ENCODE measurements at regions not wholly inside any gene's neighbourhood (a gene's known extent, or its start where the extent isn't known, plus 50 kb on each side); places are given as distances from the start of the nearest gene placed in this dataset.
"Not testable (repeated sequence)": the region's sequence is repeated elsewhere in the genome, so short reads cannot be mapped to it uniquely, and the experiment has no call there.

DNA sequence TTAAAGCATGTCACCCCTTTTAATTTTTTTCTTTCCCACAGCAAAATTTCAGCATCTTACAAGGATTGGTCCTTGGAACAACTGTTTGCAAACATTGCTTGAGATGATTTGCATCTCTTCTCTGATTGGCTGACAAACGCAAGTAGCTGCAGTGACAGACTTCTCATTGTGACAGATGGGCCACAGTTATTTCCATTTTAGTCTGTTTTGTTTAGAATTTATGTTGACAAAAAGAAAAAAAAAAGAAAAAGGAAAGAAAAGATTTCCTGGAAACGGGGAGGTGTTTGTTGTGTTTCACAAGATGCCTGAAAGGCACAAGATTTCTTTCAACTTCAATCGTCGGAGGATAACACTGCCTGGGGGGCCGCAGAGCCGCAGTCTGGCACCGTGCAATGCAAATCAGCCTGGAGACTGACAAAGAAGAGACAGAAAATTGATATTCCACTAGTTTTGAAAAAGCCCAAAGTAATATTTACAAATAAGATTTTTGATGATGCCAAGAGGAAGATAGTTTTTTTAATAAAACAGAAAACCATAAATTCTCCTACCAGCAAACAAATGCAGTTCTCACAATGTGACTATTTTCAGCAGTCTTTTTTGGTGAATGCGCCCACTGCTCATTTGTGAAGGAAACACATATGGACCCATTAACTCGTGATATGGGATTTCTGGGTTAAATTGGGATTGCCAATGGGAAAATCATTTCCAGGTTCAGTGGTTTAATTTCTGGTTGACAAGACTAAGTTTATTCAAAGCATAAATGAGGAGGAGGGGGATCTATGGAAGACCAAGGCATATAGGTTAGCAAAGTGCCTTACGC is 296.2 kb upstream of the SMIM21 start:
- TF ChIP-seq, protein P1, sequence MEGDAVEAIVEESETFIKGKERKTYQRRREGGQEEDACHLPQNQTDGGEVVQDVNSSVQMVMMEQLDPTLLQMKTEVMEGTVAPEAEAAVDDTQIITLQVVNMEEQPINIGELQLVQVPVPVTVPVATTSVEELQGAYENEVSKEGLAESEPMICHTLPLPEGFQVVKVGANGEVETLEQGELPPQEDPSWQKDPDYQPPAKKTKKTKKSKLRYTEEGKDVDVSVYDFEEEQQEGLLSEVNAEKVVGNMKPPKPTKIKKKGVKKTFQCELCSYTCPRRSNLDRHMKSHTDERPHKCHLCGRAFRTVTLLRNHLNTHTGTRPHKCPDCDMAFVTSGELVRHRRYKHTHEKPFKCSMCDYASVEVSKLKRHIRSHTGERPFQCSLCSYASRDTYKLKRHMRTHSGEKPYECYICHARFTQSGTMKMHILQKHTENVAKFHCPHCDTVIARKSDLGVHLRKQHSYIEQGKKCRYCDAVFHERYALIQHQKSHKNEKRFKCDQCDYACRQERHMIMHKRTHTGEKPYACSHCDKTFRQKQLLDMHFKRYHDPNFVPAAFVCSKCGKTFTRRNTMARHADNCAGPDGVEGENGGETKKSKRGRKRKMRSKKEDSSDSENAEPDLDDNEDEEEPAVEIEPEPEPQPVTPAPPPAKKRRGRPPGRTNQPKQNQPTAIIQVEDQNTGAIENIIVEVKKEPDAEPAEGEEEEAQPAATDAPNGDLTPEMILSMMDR (IDR thresholded peaks at IDR 0.05; ENCODE audit: low read depth, low read length) = no peak
- no peak overlapping the region for H3K4me3 ChIP-seq

DNA sequence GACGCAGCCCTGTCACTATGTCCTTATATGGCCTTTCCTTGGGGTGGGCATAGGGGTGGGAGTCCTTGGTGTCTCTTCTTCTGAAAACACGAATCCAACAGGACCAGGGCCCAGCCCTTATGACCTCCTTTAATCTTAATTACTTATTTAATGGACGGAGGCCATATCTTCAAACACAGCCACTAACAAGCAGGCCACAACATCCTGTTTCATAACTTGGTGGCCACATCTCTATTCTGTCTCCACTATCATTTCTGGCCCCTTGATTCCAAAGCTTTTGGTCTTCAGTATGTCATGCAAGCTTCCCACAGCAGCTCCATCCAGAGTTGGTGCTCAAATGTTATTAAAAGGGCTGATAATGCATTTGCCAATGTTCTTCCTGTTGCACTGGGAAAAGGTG is 287.3 kb upstream of the SMIM21 start:
- H3K4me3 ChIP-seq = no peak overlapping the region
- no peaks in the 10 kb centered on the region for H3K36me3 ChIP-seq
- no peak for DNase-seq (ENCODE audit: low read depth in 1 of 2, low spot score in 1 of 2)
- H3K4me1 ChIP-seq (ENCODE audit: low read depth) = no peaks in the 10 kb centered on the region
- no peaks in the 10 kb centered on the region for H3K9me3 ChIP-seq (ENCODE audit: low read depth)
- TF ChIP-seq, protein P1 (IDR thresholded peaks at IDR 0.05; ENCODE audit: low read depth, low read length) = no peak
- H3K27me3 ChIP-seq = no peaks in the 10 kb centered on the region
- no peak overlapping the region for H3K27ac ChIP-seq

More for the DNA sequence above, 296.2 kb upstream of the SMIM21 start:
- Histone ChIP-seq H3K9me3 (ENCODE audit: low read depth) (no peaks in the 10 kb centered on the region), H3K36me3 (no peaks in the 10 kb centered on the region), H3K27me3 (no peaks in the 10 kb centered on the region), H3K4me1 (ENCODE audit: low read depth) (no peaks in the 10 kb centered on the region), H3K27ac (no peak overlapping the region)
- no peak for DNase-seq (ENCODE audit: low read depth in 1 of 2, low spot score in 1 of 2)

DNA sequence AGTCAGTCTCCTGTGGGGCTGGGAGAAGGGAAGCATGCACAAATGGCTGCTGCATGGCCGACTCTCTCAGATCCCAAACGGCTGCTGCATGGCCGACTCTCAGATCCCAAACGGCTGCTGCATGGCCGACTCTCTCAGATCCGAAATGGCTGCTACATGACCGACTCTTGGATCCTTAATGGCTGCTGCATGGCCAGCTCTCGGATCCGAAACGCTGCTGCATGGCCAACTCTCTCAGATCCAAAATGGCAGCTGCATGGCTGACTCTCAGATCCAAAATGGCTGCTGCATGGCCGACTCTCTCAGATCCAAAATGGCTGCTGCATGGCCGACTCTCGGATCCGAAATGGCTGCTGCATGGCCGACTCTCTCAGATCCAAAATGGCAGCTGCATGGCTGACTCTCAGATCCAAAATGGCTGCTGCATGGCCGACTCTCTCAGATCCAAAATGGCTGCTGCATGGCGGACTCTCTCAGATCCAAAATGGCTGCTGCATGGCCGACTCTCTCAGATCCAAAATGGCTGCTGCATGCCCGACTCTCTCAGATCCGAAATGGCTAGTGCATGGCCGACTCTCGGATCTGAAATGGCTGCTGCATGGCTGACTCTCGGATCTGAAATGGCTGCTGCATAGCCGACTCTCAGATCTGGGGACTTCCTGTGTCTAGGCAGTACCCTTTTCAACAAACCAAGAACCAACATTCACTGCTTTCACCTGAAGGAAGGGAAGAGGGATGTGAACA is 284.8 kb upstream of the SMIM21 start:
- not testable (repeated sequence) for H3K36me3 ChIP-seq; H3K4me1 ChIP-seq (ENCODE audit: low read depth); H3K4me3 ChIP-seq; H3K27me3 ChIP-seq; H3K27ac ChIP-seq; DNase-seq (ENCODE audit: low read depth in 1 of 2, low spot score in 1 of 2); H3K9me3 ChIP-seq (ENCODE audit: low read depth)

DNA sequence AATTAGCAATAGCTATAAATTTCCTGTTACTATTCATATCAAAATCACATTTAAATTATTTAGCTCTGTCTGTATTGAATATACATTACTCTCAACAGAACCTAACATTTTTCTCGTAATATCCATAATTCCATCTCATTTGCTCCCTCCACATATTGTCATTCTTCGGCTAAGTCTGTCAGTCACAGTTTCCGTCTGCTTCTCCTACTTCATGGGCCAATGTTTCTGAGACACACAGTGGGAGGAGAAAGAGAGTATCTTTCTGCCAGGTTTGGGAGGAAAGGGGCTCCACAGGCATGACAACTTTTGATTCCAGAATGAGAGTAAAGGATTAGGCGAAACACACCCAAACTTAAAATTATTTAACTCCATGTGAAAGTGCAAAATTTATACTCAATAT is 273.1 kb upstream of the SMIM21 start:
- no peaks in the 10 kb centered on the region for H3K27me3 ChIP-seq

DNA sequence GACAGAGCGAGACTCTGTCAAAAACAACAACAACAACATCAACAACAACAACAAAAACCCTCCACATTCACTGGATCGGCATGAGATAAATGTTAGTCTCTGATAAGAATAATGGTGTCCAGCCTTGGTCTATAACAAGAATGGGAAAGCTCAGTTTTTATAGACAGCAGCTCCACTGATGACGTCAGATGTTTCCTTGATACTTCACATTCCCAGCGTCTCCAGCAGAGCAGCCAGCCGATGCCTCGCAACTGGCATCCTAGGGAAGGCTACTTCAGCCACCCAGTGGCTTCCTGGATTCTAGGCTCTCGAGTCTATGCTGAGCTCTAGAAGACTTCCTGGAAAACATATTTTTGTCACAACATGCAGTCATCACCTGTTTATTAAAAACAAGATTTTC is 271.4 kb upstream of the SMIM21 start:
- Histone ChIP-seq H3K27me3 (no peaks in the 10 kb centered on the region), H3K4me1 (ENCODE audit: low read depth) (no peaks in the 10 kb centered on the region), H3K36me3 (no peaks in the 10 kb centered on the region), H3K4me3 (no peak overlapping the region), H3K9me3 (ENCODE audit: low read depth) (no peaks in the 10 kb centered on the region), H3K27ac (no peak overlapping the region)
- DNase-seq (ENCODE audit: low read depth in 1 of 2, low spot score in 1 of 2) = no peak
- TF ChIP-seq, protein P1 (IDR thresholded peaks at IDR 0.05; ENCODE audit: low read depth, low read length) = no peak

More for the DNA sequence above, 273.1 kb upstream of the SMIM21 start:
- no peak for DNase-seq (ENCODE audit: low read depth in 1 of 2, low spot score in 1 of 2)
- Histone ChIP-seq H3K27ac (no peak overlapping the region), H3K4me3 (no peak overlapping the region), H3K9me3 (ENCODE audit: low read depth) (no peaks in the 10 kb centered on the region), H3K36me3 (no peaks in the 10 kb centered on the region), H3K4me1 (ENCODE audit: low read depth) (no peaks in the 10 kb centered on the region)
- TF ChIP-seq, protein P1 (IDR thresholded peaks at IDR 0.05; ENCODE audit: low read depth, low read length) = no peak

DNA sequence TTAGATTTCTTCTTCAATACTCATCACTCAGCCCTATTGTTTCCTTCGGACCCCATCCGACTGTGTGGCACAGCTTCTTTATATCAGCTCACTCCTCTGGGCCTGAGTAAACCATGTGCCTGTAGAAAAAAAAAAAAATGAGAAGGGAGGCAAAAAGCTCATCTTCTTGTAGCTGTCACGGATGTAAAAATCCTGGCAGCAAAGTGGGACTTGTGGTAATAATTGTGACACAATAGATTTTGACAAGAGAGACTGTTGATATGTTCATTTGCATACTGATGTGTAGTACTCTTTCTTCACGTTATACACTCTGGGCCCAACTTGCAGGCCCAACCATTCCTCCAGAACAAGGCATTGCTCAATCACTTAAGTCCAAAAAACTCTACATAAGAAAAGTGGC is 270.0 kb upstream of the SMIM21 start:
- Histone ChIP-seq H3K4me1 (ENCODE audit: low read depth) (no peaks in the 10 kb centered on the region), H3K36me3 (no peaks in the 10 kb centered on the region), H3K9me3 (ENCODE audit: low read depth) (no peaks in the 10 kb centered on the region), H3K4me3 (no peak overlapping the region), H3K27ac (no peak overlapping the region), H3K27me3 (no peaks in the 10 kb centered on the region)
- no peak for DNase-seq (ENCODE audit: low read depth in 1 of 2, low spot score in 1 of 2)
- TF ChIP-seq, protein P1 (IDR thresholded peaks at IDR 0.05; ENCODE audit: low read depth, low read length) = no peak
